Amygdala (tissue), 56 donors: ENCODE measurements at regions not wholly inside any gene's neighbourhood (a gene's known extent, or its start where the extent isn't known, plus 50 kb on each side); places are given as distances from the start of the nearest gene placed in this dataset.

Experiments used
- DNase-seq, 56 donors: peaks; one replicate each; lab custom pipeline; 2025; lab: John Stamatoyannopoulos, UW

DNA sequence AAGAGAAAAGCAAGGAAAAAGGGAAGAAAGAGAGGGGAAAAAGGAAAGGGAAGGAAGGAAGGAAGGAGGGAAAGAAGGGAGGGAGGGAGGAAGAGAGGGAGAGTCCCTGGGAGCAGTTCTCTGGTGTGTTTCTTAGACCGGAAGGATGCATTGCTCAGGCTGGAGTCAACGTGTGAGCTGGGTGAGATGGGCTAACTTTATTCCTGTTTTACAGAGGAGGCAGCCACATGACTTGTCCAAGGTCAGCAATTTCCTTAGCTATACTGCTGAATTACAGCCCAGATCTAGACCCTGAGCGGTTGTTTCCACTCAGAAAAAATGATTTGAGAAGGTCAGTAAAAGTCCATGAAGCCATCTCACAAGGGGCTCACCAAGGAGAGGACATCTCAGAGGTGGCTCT is 86.6 kb upstream of the APCDD1 start:
- DNase-seq = no peak

DNA sequence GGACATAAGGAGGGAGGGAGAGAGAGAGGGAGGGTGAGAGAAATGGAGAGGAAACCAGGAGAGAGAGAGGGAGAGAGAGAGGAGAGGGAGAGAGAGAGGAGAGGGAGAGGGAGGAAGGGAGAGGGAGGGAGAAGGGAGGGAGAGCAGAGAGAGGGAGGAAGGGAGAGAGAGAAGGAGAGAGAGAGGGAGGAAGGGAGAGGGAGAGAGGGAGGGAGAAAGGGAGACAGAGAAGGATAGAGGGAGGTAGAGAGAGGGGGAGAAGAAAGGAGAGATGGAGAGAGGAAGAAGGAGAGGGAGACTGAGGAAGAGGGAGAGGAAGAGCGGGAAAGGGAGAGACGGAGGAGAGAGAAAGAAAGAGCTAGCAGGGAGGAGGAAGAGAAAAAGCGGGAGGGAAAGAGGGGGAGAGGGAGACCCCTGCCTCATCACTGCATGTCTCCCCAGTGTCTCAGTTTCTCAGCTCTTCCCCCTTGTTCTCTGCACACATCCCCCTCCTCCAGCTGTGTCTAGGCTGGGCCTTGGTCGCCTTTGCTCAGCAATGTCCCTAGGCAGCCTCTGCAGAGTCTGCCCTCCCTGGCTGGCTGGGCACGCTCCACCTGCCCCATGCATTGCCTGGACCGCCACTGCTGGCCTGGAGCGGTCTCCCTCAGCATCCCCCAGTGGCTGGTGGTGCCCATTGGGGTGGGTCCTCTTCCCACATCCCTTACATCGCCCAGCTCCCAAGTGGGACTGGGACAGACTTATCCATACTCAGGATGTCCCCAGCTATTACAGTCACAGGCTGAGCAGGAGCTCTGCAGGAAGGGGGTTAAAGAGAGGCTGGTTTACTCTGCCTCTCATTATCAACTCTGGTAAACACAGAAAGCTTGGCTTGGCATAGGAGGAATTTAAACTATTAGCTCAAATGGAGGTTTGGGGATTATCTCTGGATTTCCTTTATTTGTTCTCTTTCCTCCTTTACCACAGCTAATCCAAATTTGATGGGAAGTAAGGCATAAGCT is 85.7 kb upstream of the APCDD1 start:
- no peak for DNase-seq

DNA sequence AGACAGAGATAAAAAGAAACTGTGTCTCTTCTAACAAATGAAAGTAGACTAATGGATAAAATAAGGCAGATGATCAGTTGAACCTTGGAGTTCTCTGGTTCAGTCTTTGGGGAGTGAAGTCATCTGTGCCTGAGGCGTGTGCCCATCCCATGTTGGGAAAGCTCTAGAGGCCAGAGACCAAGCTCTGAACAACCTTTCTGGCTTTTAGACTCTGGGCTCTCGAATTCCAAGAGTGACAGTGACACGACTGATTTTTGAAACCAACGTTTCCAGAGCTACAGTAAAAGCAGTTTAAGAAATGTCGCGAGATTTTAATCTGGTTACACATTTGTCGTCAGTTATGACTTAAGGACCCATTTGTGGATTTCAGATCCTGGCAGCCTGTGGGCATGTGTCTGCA is 83.7 kb upstream of the APCDD1 start:
- no peak for DNase-seq

DNA sequence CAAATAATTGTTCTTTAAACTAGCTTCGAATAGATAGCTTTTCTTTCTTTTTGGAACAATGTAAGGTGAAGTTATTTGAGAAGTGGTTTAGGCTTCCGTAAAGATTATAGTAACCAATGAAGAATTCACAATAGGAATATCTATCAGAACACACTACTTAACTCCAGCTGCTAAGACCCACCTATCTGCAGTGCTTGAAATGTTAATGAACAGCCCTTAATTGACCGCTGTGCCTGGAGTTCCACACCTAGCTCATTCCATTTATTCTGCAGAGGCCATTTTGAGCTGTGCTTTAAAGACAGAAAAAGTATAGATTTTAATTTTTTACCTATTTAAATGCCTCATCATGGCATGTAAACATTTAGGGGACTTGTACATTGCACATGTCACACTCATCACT is 83.3 kb upstream of the APCDD1 start:
- DNase-seq = no peak

DNA sequence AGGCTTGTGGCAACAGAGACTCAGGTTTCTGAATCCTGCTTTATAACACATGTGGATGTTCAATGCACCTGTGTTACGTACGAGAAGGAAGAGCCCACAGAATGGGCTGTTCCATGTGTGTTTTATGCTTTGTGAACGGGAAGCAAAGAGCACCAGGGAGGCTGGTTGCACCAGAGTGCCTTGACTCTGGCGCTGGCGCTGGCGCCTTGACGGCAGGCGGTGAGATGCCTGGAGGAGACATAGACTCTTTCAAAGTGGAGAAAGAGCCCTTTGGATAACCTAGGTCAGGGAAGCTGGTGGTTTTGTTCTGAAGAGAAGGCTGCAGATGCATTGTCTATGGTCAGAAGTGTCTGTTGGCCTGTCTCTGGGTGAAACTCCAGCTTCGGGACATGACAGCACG is 80.2 kb upstream of the APCDD1 start:
- no peak for DNase-seq

DNA sequence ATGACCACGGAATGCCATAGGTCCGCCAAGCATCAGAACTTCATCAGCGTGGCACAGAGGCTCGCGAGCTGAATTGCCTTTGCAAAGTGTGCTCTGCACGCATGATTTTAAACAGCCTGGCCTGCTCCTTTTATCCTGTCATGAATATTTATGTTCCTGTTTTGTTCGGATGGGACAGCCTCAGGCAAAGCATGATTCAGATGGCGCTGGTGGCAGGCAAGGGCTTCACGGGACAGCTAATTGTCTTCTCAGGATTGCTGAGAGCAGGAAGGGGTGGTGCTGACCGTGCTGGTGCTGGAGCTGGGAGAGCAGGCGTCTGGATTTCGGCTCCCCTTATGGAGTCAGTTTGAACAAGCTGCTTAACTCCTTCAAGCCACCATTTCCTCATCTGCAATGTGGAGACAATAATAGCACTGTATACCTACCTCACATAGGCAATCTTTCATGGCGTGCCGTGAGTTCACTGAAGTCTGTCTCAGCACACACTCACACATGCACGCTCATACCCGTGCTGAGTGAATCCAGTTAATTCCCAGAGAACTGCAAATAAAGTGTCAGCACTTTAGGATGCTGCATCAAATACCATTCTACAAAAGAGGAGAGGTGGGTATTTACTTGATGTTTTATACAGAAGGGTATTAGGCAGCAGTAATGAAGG is 79.7 kb upstream of the APCDD1 start:
- DNase-seq = no peak

DNA sequence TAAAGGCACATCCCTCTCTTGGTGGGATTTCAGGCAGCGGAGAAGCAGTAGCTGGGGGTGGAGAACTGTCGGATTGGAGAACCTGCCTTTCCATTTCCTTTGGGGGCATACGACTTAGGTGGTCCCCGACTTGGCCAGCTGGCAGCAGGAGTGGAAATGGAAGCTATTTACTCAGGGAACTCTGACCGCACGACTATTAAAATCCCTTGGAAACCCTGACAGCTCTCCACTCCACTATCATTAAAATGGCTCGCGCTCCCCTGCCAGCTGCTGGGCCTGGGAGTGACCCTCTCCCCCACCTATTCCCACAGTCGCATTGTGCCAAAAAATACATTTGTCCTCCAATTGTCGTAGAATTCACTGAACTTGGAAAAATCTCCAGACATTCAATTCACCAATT is 77.7 kb upstream of the APCDD1 start:
- no peak for DNase-seq

DNA sequence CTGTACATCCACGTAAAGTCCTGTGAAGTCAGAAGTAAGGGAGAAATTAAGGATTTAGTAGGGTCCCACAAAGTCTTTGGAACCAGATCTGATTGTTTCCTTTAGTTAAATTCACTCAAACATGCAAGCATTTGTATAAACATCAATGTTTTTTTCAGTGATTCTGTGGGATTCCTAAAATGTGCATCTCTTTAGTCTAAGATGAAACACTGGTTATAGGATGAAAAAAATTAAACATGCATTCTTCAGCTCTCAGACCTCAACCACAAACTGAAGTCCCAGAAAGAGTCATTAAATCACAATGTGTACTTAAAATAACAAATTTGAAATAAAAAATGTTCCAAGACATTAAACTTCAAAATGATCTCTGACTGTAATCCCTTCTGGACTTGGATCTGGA is 76.5 kb upstream of the APCDD1 start:
- DNase-seq = no peak

DNA sequence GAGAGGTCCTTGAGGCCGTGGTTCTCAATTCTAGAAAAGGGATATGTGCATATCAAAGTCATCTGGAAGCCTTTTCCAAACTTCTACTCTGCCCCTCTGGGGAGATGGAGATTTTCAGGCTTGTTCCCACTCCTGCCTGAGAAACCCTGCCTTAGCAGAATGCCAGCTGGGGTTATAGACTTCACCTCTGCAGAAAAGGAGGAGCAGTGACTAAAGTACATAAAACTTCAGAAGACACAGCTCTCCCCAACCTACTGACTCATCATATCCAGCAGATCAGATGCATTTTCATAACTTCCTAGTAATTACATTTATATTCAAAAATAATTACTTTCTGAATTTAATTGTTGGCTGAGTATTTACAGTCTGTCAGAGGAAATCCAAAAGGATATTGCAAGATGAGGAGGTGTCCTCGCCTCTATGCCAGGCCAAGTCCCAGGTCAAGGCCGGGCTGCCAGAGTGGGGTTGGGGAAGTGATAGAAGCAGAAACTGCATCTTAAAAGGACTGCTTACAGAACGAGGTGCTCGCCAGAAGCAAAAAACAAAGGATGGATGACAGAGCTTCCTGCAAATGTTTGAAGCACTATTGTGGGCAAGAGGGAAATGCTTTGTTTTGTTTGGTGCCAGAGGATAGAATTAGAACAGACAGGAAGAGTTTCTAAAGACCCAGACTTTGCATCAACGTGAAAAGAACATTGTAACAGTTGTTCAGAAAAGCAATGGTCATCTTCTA is 75.6 kb upstream of the APCDD1 start:
- peak in 1 of 56 donors; percentile 12 for DNase-seq

DNA sequence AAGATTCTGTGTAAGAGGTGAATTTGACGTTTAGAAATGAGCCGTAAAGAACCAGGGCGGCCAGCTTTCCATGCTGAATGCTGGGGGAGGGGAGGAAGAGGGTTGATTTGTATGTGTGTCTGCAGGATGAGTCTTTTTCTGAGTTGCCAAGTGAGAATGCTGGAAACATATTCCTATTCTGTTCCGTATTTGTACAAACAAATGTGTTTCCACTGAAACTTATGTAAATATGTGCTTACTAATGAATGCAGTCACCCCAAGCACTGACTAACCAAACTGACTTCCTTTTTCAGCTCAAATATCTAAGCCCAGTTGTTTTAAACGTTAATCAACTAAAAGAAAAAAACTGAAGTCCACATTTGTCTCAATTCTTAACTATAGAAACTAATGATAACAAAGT is 74.9 kb upstream of the APCDD1 start:
- DNase-seq = no peak

DNA sequence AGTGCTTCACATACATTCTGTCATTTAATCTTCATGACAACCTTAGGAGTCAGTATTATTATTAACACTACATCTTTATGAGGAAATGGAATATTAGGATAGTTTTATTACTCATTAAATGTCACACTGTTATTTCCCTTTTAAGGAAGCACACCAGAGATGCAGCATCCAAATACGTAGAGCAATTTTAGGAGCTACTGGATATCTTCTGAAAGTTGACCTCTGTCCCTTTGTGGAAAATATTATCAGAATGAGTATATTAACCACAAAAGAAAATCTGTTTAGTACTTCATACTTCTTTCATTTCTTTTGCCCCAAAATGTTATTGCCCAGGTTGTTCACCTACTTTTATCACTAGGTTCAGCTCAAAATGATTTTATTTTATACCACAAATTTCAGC is 72.9 kb upstream of the APCDD1 start:
- no peak for DNase-seq

DNA sequence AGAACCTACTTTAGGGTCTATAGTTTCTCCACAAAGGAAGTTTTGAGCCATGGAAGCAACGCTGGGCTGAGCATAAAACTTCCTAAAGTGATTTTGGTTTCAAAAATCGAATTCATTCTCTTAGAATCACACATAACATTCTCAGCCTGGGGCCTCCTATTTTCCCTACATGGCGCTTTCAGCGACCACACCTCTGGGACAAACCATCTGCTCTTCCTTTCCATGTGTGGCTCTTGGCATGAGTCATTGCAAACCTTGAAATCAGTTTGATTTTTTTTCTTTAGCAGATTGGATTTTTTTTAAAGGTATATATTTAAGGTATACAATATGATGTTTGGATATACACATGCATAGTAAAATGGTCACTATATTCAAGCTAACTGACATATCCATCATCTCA is 72.5 kb upstream of the APCDD1 start:
- no peak for DNase-seq

DNA sequence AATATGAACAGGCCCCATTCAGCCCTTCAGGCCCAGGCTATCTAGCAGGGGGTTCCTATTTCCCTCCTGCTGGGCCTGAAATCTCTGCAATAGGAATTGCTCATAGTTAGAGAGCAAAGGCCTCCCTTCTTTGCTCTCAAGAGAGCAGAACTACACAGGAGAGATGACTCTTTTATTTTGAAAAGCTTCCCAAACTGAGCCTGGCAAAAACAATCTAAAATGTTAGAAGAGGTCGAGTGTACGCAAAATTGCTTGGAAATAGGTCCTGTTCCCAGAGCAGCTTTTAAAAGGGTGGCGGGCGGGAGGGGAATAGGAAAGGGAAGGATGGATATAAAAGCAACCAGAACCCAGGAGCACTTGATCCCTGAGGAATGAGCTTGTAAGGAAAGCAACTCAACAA is 68.4 kb upstream of the APCDD1 start:
- no peak for DNase-seq

DNA sequence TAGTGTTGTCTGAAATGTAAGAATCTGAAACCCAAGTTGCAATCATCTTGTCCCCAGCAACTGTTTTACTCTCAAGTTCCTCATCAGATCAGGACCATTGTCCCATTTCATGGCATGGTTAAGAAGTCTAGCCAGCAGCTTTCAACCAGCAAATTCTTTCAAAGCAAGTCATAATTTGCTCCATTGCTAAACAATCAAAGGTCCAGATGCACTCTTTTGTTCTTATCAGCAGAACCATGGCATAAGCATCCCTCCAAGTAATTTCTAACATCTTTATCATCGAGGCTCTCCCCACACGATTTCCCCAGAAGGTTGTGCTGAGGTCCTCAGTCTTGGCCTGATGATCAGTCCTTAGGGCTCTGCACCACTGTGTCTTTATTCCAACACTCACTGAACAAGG is 67.5 kb upstream of the APCDD1 start:
- no peak for DNase-seq

DNA sequence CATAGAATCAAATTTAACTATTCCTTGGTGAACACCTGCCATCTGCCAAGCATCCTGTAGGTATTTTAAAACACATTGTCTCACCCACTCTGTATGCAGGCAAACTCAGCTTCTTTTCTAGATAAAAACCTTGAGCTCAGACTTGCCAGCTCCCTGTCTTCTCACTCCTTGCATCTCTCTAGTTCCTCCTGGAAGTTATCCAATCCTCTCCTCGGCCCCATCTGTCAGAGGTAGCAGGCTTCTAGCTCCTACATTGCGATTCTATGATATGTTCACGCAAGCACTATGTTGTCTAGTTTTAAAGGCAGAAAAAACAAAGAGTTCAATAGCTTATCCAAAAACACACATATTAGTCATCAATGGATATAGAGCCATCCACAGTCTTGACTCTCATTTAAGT is 67.0 kb upstream of the APCDD1 start:
- no peak for DNase-seq

DNA sequence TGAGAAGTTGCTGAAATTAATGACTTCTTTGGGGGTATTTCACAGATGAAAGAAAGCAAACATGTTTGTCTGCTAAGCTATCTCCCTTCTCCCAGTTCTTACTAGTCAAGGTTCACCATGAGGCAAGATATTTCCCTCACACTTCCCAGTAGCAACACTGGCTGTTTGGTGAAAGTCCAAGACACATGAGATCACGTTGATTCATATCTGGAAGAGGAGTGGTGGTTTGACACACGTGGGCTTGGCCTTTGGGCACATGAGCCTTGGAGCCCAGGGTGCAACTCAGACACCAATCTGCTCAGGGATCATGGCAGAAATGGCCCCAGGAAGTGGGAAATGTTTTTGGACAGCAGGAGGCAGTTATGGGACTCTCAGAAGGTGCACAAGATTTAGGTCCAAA is 66.1 kb upstream of the APCDD1 start:
- DNase-seq = no peak

DNA sequence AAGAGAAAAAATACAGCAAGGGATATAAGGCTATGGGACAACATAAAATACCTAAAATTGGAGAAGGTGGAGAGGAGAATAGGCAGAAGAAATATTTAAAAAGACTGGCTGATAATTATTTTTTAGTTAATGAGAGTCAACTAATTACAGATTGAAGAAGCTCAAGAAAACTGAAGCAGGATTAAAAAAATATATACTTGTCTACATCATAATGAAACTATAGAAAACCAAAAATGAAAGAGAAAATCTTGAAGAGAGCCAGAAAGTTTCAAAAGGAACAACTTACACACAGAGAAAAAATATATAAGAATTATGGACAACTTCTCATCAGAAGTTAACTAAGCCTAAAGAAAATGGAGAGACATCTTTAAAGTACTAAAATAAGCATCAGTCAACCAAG is 62.9 kb upstream of the APCDD1 start:
- DNase-seq = no peak

DNA sequence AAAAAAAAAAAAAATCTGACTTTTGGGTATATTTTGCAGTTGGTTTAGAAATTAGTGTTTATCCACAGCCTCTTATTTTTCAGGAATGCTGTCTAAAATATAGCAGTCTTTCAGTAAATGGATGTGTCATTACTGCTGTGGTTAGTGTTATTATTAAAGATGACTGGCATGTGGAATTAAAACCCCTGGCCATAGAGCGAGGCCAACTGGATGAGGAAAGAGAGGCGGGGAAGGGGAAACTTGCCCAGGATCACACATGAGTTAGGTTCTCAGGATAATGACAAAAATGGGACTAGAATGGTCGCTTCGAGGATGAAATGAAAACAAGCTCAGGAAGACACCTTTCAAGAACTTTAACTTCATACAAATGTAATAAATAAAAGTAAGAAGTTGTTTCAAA is 57.4 kb upstream of the APCDD1 start:
- no peak for DNase-seq

DNA sequence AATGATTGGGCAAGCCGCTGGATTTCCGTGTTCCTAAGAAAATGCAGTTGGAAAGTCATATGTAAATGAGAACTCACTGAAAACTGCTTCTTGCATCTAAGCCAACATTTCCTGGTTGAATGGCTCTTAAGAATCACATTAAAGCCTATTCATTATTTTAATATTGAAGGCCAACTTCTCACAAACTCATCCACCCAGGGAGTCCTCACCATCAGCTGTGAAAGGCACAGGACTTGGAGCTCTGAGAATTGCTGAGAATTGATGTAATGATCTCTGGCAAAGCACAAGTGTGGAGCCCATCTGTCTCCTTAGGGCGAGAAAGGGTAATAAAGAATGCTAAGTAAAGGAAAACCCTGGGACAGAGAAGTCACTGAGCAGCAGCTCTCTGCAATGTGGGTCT is 55.9 kb upstream of the APCDD1 start:
- DNase-seq = peak in 9 of 56 donors; percentile 23 to 62 (median 41)

DNA sequence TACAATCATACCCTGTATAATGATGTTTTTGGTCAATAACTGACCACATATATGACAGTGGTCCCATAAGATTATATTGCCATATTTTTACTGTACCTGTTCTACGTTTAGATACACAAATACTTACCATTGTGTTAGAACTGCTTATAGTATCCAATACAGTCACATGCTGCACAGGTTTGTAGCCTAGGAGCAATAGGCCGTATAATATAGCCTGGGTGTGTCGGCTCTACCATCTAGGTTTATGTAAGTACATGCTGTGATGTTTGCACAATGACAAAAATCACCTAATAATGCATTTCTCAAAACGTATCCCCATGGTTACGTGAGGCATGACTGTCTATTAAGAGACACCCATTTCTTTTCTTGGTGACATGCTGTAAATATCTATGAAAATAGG is 55.0 kb upstream of the APCDD1 start:
- no peak for DNase-seq

DNA sequence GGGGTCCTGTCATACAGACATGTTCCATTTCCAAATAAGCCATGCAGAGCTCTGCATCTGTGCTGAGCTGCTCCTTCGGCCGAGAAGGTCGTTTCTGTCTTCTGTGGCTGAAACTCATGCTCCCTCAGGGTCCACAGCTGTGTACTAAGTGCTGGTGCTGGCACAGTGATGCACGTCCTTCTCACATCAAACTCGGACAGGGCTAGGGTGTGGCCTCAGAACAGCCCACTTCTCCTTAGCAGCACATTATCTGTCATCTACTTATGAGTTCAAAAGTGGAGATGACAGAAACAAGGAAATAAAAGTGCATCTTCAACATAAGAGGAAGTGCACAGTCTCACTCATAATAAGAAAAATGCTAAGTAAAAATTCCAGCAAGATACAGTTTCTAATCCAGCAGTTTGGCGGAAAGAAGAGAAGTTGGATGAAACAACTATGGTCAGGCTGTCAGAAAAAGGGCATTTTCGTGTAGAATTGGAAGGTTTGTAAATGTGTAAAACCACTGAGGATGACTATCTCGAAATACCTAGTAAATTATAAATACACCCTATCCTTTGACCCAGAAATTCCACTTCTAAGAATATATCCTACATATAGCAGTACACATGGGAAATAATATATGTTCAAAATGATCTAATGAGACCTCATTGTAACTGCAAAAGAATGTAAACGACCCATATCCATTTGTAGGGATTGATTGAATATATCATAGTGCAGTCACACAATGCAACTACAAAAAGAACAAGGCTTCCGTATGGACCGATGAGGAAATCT is 53.7 kb upstream of the APCDD1 start:
- DNase-seq = no peak
